HCT116 (cell line): ENCODE measurements at regions not wholly inside any gene's neighbourhood (a gene's known extent, or its start where the extent isn't known, plus 50 kb on each side); places are given as distances from the start of the nearest gene placed in this dataset.

Experiments used
- ATAC-seq: fragments of 200-7000 bp; cut with Tn5 transposase; 2 replicates; pipeline ENCODE4 v1.9.1; 2020; ENCODE audit warnings: mild to moderate bottlenecking, moderate library complexity
- BruUV-seq: library from RNA; stranded (reverse); fragments of 400-500 nt; replicated peaks from 2 replicates; lab custom pipeline; 2021; lab: Mats Ljungman, UMichigan
- CTCF ChIA-PET: fragments of 300-600 bp; sonication (Branson Sonifier 250); formaldehyde crosslinking; loops from one replicate; lab custom pipeline; 2021; ENCODE audit warnings: antibody characterized with exemption; lab: Charles Lee
- POLR2A ChIA-PET: fragments of 300-600, 350-600 bp; sonication (Branson Sonifier 250); formaldehyde crosslinking; loops from one replicate; lab custom pipeline; 2021; ENCODE audit warnings: antibody characterized with exemption; lab: Charles Lee
- RAD21 ChIA-PET, 2 experiments: fragments of 300-600 bp; sonication (Branson Sonifier 250); formaldehyde crosslinking; loops; one replicate each; lab custom pipeline; 2023; ENCODE audit warnings: low total read pairs in 2 of 2; ENCODE audit not compliant: uncharacterized antibody in 2 of 2, unreplicated experiment in 2 of 2, low non-redundant PET in 1 of 2; lab: Charles Lee
- DNase-seq: peaks from one replicate; pipeline ENCODE4 v3.0.0-alpha.2; 2010; ENCODE audit warnings: low read depth, low spot score
- H2AFZ ChIP-seq: fragments of 200-600 bp; shearing (Covaris generic), sonication (generic); 2 replicates; pipeline ENCODE4 v1.6.1; 2017; ENCODE audit warnings: low read depth, mixed run types, mixed read lengths, antibody characterized with exemption, low read length; ENCODE audit not compliant: poor library complexity, severe bottlenecking
- H3K27ac ChIP-seq: 2 replicates; pipeline ENCODE4 v1.5.1; 2012; ENCODE audit warnings: low read depth, low read length
- H3K27me3 ChIP-seq: fragments of 200-600 bp; sonication (generic); 2 replicates; pipeline ENCODE4 v1.6.1; 2016; ENCODE audit warnings: mixed run types, low read length, mixed read lengths; ENCODE audit not compliant: insufficient read depth
- H3K36me3 ChIP-seq, 2 experiments: fragments of 200-500 bp in 1 of 2; fragments of 200-600 bp in 1 of 2; sonication (Bioruptor generic) in 1 of 2; sonication (generic) in 1 of 2; 2 replicates each; pipeline versions ENCODE4 v1.5.1 to v1.6.1; 2014 to 2016; ENCODE audit warnings: low read length in 2 of 2, inconsistent platforms in 1 of 2, mixed read lengths in 1 of 2, mixed run types in 1 of 2; ENCODE audit not compliant: insufficient read depth in 2 of 2, control insufficient read depth in 1 of 2
- H3K4me1 ChIP-seq, 2 experiments: fragments of 200-600 bp in 1 of 2; sonication (generic) in 1 of 2; 2 replicates each; pipeline versions ENCODE4 v1.5.1 to v1.6.1; 2012 to 2017; ENCODE audit warnings: low read length in 2 of 2, inconsistent platforms in 1 of 2, mild to moderate bottlenecking in 1 of 2, mixed read lengths in 1 of 2, mixed run types in 1 of 2, moderate library complexity in 1 of 2; ENCODE audit not compliant: insufficient read depth in 2 of 2, control insufficient read depth in 1 of 2
- H3K4me2 ChIP-seq: fragments of 200-600 bp; sonication (generic); 2 replicates; pipeline ENCODE4 v1.6.1; 2017; ENCODE audit warnings: mixed run types, low read length, mixed read lengths
- H3K4me3 ChIP-seq, 2 experiments: fragments of 200-600 bp in 1 of 2; sonication (generic) in 1 of 2; replicated peaks in 1 of 2; 2 replicates each; pipeline ENCODE4 v1.5.1; 2011 to 2016; ENCODE audit warnings: low read length in 2 of 2, control low read depth in 1 of 2, low read depth in 1 of 2, mild to moderate bottlenecking in 1 of 2, mixed read lengths in 1 of 2, mixed run types in 1 of 2
- H3K79me2 ChIP-seq: fragments of 200-600 bp; sonication (generic); 2 replicates; pipeline ENCODE4 v1.6.1; 2017; ENCODE audit warnings: mild to moderate bottlenecking, mixed run types, low read length, moderate library complexity, mixed read lengths; ENCODE audit not compliant: insufficient read depth
- H3K9ac ChIP-seq: fragments of 200-600 bp; sonication (generic); 2 replicates; pipeline ENCODE4 v1.6.1; 2016; ENCODE audit warnings: low read length, mixed read lengths
- H3K9me2 ChIP-seq: fragments of 200-600 bp; sonication (generic), shearing (Covaris generic); 2 replicates; pipeline ENCODE4 v1.6.1; 2017; ENCODE audit warnings: mixed run types, mild to moderate bottlenecking, moderate library complexity; ENCODE audit not compliant: insufficient read depth
- H3K9me3 ChIP-seq, 2 experiments: fragments of 200-500 bp in 1 of 2; fragments of 200-600 bp in 1 of 2; sonication (Bioruptor generic) in 1 of 2; sonication (generic) in 1 of 2; 2 replicates each; pipeline ENCODE4 v1.6.1; 2014 to 2017; ENCODE audit warnings: low read length in 2 of 2, mixed read lengths in 2 of 2, inconsistent platforms in 1 of 2, low read depth in 1 of 2, mild to moderate bottlenecking in 1 of 2, mixed run types in 1 of 2, moderate library complexity in 1 of 2; ENCODE audit not compliant: control insufficient read depth in 1 of 2, insufficient read depth in 1 of 2
- H4K20me1 ChIP-seq: fragments of 200-600 bp; sonication (generic), shearing (Covaris generic); 2 replicates; pipeline ENCODE4 v1.6.1; 2017; ENCODE audit warnings: mixed run types, mild to moderate bottlenecking, moderate library complexity; ENCODE audit not compliant: insufficient read depth
- CBX3 ChIP-seq: IDR thresholded peaks from 2 replicates; pipeline ENCODE4 v1.6.1; 2012; ENCODE audit warnings: low read depth
- ELF1 ChIP-seq: IDR thresholded peaks from 2 replicates; pipeline ENCODE4 v1.6.1; 2012; ENCODE audit warnings: low read depth, borderline replicate concordance
- EZH2 ChIP-seq: fragments of 200-600 bp; sonication (generic); IDR thresholded peaks from 2 replicates; pipeline ENCODE4 v1.6.1; 2017; ENCODE audit warnings: antibody characterized with exemption, mixed run types
- EZH2phosphoT487 ChIP-seq: fragments of 200-600 bp; IDR thresholded peaks from 2 replicates; pipeline ENCODE4 v1.6.1; 2018; ENCODE audit warnings: antibody characterized with exemption, borderline replicate concordance
- FOSL1 ChIP-seq: IDR thresholded peaks from 2 replicates; pipeline ENCODE4 v1.6.1; 2012; ENCODE audit warnings: low read depth
- JUND ChIP-seq: IDR thresholded peaks from 2 replicates; pipeline ENCODE4 v1.6.1; 2012
- POLR2A ChIP-seq: IDR thresholded peaks from 2 replicates; pipeline ENCODE4 v1.7.0; 2011; ENCODE audit warnings: borderline replicate concordance; ENCODE audit not compliant: insufficient read depth, insufficient read length; ENCODE audit errors: extremely low read depth
- REST ChIP-seq: IDR thresholded peaks from 2 replicates; pipeline ENCODE4 v1.6.1; 2012; ENCODE audit warnings: low read depth
- SIN3A ChIP-seq: IDR thresholded peaks from 2 replicates; pipeline ENCODE4 v1.6.1; 2012; ENCODE audit warnings: low read depth
- SP1 ChIP-seq: IDR thresholded peaks from 2 replicates; pipeline ENCODE4 v1.6.1; 2012; ENCODE audit warnings: low read depth
- SRF ChIP-seq: IDR thresholded peaks from 2 replicates; pipeline ENCODE4 v1.6.1; 2012; ENCODE audit warnings: low read depth
- TCF7L2 ChIP-seq: IDR thresholded peaks from 2 replicates; pipeline ENCODE4 v1.7.0; 2011; ENCODE audit warnings: borderline replicate concordance, inconsistent platforms; ENCODE audit not compliant: insufficient read depth, insufficient read length; ENCODE audit errors: extremely low read depth
- YY1 ChIP-seq: IDR thresholded peaks from 2 replicates; pipeline ENCODE4 v1.6.1; 2011; ENCODE audit warnings: low read length, low read depth, moderate library complexity, mild to moderate bottlenecking; ENCODE audit not compliant: insufficient replicate concordance; ENCODE audit errors: extremely low read depth
- ZFX ChIP-seq: fragments of 450-650 bp; IDR thresholded peaks from 2 replicates; pipeline ENCODE4 v1.6.1; 2017
- intact Hi-C: fragments of 100-400 bp; cut with micrococcal nuclease; formaldehyde crosslinking; loops from 2 replicates; pipeline ENCODE4 v1.10.0; 2022
- TF ChIP-seq, protein P1 (sequence below): IDR thresholded peaks from 2 replicates; pipeline ENCODE4 v1.6.1; 2012
- TF ChIP-seq, protein P2 (sequence below): IDR thresholded peaks from 2 replicates; pipeline ENCODE4 v1.6.1; 2012

DNA sequence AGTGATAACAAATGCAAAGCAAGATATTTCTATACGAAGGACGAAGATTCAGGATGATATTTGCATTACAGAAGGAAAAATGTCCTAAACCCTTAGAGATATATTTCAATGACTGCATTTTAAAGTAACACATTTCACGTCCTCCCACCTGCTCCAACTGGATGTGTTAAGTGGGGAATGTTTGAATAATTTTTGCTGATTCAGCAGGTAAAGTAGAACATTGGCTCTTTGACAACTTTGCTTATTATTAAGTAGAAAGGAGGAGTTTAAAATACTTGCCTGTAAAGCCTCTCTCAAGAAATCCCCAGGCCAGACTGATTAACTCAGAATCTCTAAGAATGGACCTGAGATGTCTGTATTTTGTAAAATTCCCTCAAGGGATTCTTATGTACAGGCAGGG is 1165.2 kb upstream of the PRKX start (continued):
- TF ChIP-seq POLR2A (no peak), EZH2 (no peak), EZH2phosphoT487 (no peak)
- TF ChIP-seq, protein P1, sequence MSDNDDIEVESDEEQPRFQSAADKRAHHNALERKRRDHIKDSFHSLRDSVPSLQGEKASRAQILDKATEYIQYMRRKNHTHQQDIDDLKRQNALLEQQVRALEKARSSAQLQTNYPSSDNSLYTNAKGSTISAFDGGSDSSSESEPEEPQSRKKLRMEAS, result no peak

DNA sequence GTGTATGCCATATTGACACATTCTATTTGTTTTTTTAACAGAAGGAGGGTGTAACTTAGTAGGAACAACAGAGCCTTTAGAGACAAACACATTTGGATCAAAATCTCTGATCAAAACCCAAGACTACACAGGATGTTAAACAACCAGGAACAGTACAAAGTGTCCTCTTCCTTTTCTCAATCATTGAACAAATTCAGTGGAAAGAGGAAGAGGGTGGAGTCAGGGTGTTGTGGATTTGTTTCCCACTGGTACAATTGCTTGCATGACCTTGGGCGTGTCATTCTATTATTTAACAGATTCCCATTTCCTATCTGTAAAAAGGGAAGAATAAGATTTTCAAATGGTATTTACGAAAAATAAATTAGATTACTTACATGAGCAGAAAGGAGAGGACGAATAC is 1162.8 kb upstream of the PRKX start:
- RAD21 ChIA-PET, result no interaction called here
- intact Hi-C loops, result no loop called here

More for the DNA sequence above, 1162.8 kb upstream of the PRKX start:
- TF ChIP-seq TCF7L2, result no peak
- TF ChIP-seq SIN3A, result no peak
- TF ChIP-seq CBX3, result no peak
- TF ChIP-seq, protein P1, result no peak
- TF ChIP-seq FOSL1, result no peak
- no peak for TF ChIP-seq POLR2A
- TF ChIP-seq SRF, result no peak
- no peak for TF ChIP-seq YY1
- no peak for TF ChIP-seq REST
- no peak for TF ChIP-seq JUND
- TF ChIP-seq ELF1, result no peak
- TF ChIP-seq ZFX, result no peak
- TF ChIP-seq SP1, result no peak
- TF ChIP-seq, protein P2, sequence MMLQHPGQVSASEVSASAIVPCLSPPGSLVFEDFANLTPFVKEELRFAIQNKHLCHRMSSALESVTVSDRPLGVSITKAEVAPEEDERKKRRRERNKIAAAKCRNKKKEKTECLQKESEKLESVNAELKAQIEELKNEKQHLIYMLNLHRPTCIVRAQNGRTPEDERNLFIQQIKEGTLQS, result no peak
- no peak for TF ChIP-seq EZH2
- BruUV-seq, result no TSS peak
- H3K4me2 ChIP-seq, result no peak overlapping the region
- H3K4me3 ChIP-seq, result no peak overlapping the region
- CTCF ChIA-PET, result no interaction called here
- H3K79me2 ChIP-seq, result no peaks in the 10 kb centered on the region
- H3K4me1 ChIP-seq, result no peaks in the 10 kb centered on the region
- H3K9me3 ChIP-seq, result no peaks in the 10 kb centered on the region
- H3K9ac ChIP-seq, result no peak overlapping the region
- H4K20me1 ChIP-seq, result no peaks in the 10 kb centered on the region
- POLR2A ChIA-PET, result no interaction called here
- DNase-seq, result no peak
- H3K9me2 ChIP-seq, result no peaks in the 10 kb centered on the region
- no peaks in the 10 kb centered on the region for H3K27me3 ChIP-seq
- H2AFZ ChIP-seq, result no peak overlapping the region
- no peak for ATAC-seq
- H3K27ac ChIP-seq, result no peak overlapping the region
- H3K36me3 ChIP-seq, result no peaks in the 10 kb centered on the region
